Endodermal cell (in vitro differentiated cells): ENCODE measurements at regions not wholly inside any gene's neighbourhood (a gene's known extent, or its start where the extent isn't known, plus 50 kb on each side); places are given as distances from the start of the nearest gene placed in this dataset.
A peak's percentile ranks its signal among the peaks of the same experiment; 100 is the strongest.

Experiments used
- DNase-seq: peaks from one replicate; pipeline ENCODE4 v3.0.0-alpha.2; 2017
- H3K27ac ChIP-seq: 2 replicates; pipeline ENCODE4 v1.5.1; 2013; ENCODE audit warnings: mild to moderate bottlenecking, low read depth, low read length, moderate library complexity
- H3K27me3 ChIP-seq: 2 replicates; pipeline ENCODE4 v1.6.1; 2013; ENCODE audit warnings: mild to moderate bottlenecking, low read length, moderate library complexity; ENCODE audit not compliant: insufficient read depth, control insufficient read depth, poor library complexity, severe bottlenecking
- H3K36me3 ChIP-seq: 2 replicates; pipeline ENCODE4 v1.7.0; 2013; ENCODE audit warnings: mild to moderate bottlenecking, low read length, moderate library complexity; ENCODE audit not compliant: control insufficient read depth, insufficient read depth
- H3K4me1 ChIP-seq: one replicate; pipeline ENCODE4 v1.7.0; 2013; ENCODE audit warnings: low read length; ENCODE audit not compliant: control insufficient read depth, insufficient read depth
- H3K4me3 ChIP-seq: 2 replicates; pipeline ENCODE4 v1.5.1; 2013; ENCODE audit warnings: mild to moderate bottlenecking, low read length, moderate library complexity
- H3K9ac ChIP-seq: 2 replicates; pipeline ENCODE4 v1.6.1; 2013; ENCODE audit warnings: mild to moderate bottlenecking, low read length, moderate library complexity; ENCODE audit not compliant: poor library complexity, severe bottlenecking; ENCODE audit errors: extremely low read depth
- H3K9me3 ChIP-seq: 2 replicates; pipeline ENCODE4 v1.6.1; 2013; ENCODE audit warnings: mild to moderate bottlenecking, low read length, moderate library complexity; ENCODE audit not compliant: control insufficient read depth
- H3K27ac Mint-ChIP-seq: 2 replicates; pipeline ENCODE4 v1.8.0; 2020; ENCODE audit warnings: mixed read lengths
- H3K27me3 Mint-ChIP-seq: 2 replicates; pipeline ENCODE4 v1.8.0; 2021; ENCODE audit warnings: mild to moderate bottlenecking, mixed read lengths; ENCODE audit not compliant: insufficient read depth
- H3K36me3 Mint-ChIP-seq: 2 replicates; pipeline ENCODE4 v1.8.0; 2020; ENCODE audit warnings: low read depth, mixed read lengths
- H3K4me1 Mint-ChIP-seq: 2 replicates; pipeline ENCODE4 v1.8.0; 2020; ENCODE audit warnings: mixed read lengths
- H3K4me3 Mint-ChIP-seq: 2 replicates; pipeline ENCODE4 v1.8.0; 2020; ENCODE audit warnings: mild to moderate bottlenecking, moderate library complexity, mixed read lengths
- H3K9me3 Mint-ChIP-seq: 2 replicates; pipeline ENCODE4 v1.8.0; 2020; ENCODE audit warnings: mild to moderate bottlenecking, mixed read lengths
- CTCF ChIP-seq: fragments of 200-600 bp; sonication (generic); conservative IDR thresholded peaks from 2 replicates; pipeline ENCODE4 v1.5.0; 2021; ENCODE audit warnings: antibody characterized with exemption, mild to moderate bottlenecking
- WGBS, 2 experiments: methylation state at CpG; one replicate each; pipeline versions ENCODE4 v1.1.5 to v1.1.7; 2013; ENCODE audit warnings: missing lambda C conversion rate in 2 of 2, mixed read lengths in 1 of 2; ENCODE audit not compliant: insufficient coverage in 1 of 2, insufficient read length in 1 of 2; 5-methylcytosine and 5-hydroxymethylcytosine counted together

- Mint-ChIP-seq H3K4me3 (no peak overlapping the region), H3K4me1 (peaks cover 37% of the 10 kb centered on the region), H3K36me3 (peaks cover 1% of the 10 kb centered on the region), H3K27ac (no peak overlapping the region), H3K27me3 (peaks cover 64% of the 10 kb centered on the region), H3K9me3 (peaks cover 9% of the 10 kb centered on the region)
- Histone ChIP-seq H3K27me3 (peaks cover 14% of the 10 kb centered on the region), H3K36me3 (no peaks in the 10 kb centered on the region), H3K9ac (no peak overlapping the region), H3K4me1 (no peaks in the 10 kb centered on the region), H3K4me3 (no peak overlapping the region), H3K9me3 (peaks cover 10% of the 10 kb centered on the region), H3K27ac (no peak overlapping the region)
- WGBS, 2 experiments = 98% methylated on average over 10 of the region's 12 CpGs; no CpG with 5 or more reads in 1 of the 2 experiments
- TF ChIP-seq CTCF = no peak
- no peak for DNase-seq
Measured at GRCh38 chr6:91303326-91303725, 716.5 kb upstream of the MAP3K7 start.

GRCh38 chr6:91299544-91300491 lies 712.9 kb upstream of the MAP3K7 start:
- no peaks in the 10 kb centered on the region for H3K4me1 ChIP-seq
- TF ChIP-seq CTCF = no peak
- Mint-ChIP-seq H3K36me3 (peaks cover 3% of the 10 kb centered on the region), H3K27me3 (peaks cover 85% of the 10 kb centered on the region), H3K4me3 (no peak overlapping the region), H3K27ac (peak overlapping the region; percentile 79), H3K4me1 (peaks cover 36% of the 10 kb centered on the region), H3K9me3 (peaks cover 32% of the 10 kb centered on the region)
- peaks cover 14% of the 10 kb centered on the region for H3K27me3 ChIP-seq
- H3K4me3 ChIP-seq = peak overlapping the region; percentile 49
- 41 to 67% methylated on average over 3 to 7 of the region's 7 CpGs for WGBS, 2 experiments
- H3K27ac ChIP-seq = peak overlapping the region; percentile 63
- no peak overlapping the region for H3K9ac ChIP-seq
- DNase-seq = peak; percentile 90
- peaks cover 25% of the 10 kb centered on the region for H3K9me3 ChIP-seq
- no peaks in the 10 kb centered on the region for H3K36me3 ChIP-seq

GRCh38 chr6:91298543-91299145 lies 711.8 kb upstream of the MAP3K7 start:
- peaks cover 32% of the 10 kb centered on the region for H3K9me3 Mint-ChIP-seq
- 0 to 11% methylated on average over 2 to 4 of the region's 4 CpGs for WGBS, 2 experiments
- peaks cover 25% of the 10 kb centered on the region for H3K9me3 ChIP-seq
- TF ChIP-seq CTCF = no peak
- no peak overlapping the region for H3K27ac Mint-ChIP-seq
- H3K4me3 ChIP-seq = peak overlapping the region; percentile 49
- peaks cover 88% of the 10 kb centered on the region for H3K27me3 Mint-ChIP-seq
- no peak overlapping the region for H3K9ac ChIP-seq
- no peaks in the 10 kb centered on the region for H3K4me1 ChIP-seq
- no peak overlapping the region for H3K27ac ChIP-seq
- no peaks in the 10 kb centered on the region for H3K36me3 ChIP-seq
- H3K36me3 Mint-ChIP-seq = peaks cover 3% of the 10 kb centered on the region
- DNase-seq = no peak
- peaks cover 14% of the 10 kb centered on the region for H3K27me3 ChIP-seq
- no peak overlapping the region for H3K4me3 Mint-ChIP-seq
- peaks cover 38% of the 10 kb centered on the region for H3K4me1 Mint-ChIP-seq
